HG02870 (cell line): ENCODE measurements at regions not wholly inside any gene's neighbourhood (a gene's known extent, or its start where the extent isn't known, plus 50 kb on each side); places are given as distances from the start of the nearest gene placed in this dataset.
A peak's percentile ranks its signal among the peaks of the same experiment; 100 is the strongest.

Source experiments
- ATAC-seq: cut with Tn5 transposase; IDR thresholded peaks from one replicate; pipeline ENCODE4 v1.9.1; 2021; ENCODE audit warnings: mild to moderate bottlenecking, moderate library complexity; ENCODE audit not compliant: unreplicated experiment

GRCh38 chr14:46788994-46789393 is 137.4 kb upstream of the RPL10L start:
- ATAC-seq, result no peak

- ATAC-seq, result no peak
Measured at GRCh38 chr14:46782281-46782680, 130.7 kb upstream of the RPL10L start.

GRCh38 chr14:46769292-46769691 is 117.7 kb upstream of the RPL10L start:
- peak; percentile 98 for ATAC-seq

GRCh38 chr14:46747001-46747652 is 95.5 kb upstream of the RPL10L start:
- ATAC-seq, result no peak

- ATAC-seq, result no peak
Measured at GRCh38 chr14:46734286-46734685, 82.7 kb upstream of the RPL10L start.

- no peak for ATAC-seq
Measured at GRCh38 chr14:46717211-46717610, 65.6 kb upstream of the RPL10L start.
